A673 (cell line): ENCODE measurements at regions not wholly inside any gene's neighbourhood (a gene's known extent, or its start where the extent isn't known, plus 50 kb on each side); places are given as distances from the start of the nearest gene placed in this dataset.

Source experiments
- CTCF ChIP-seq: fragments of 300-800, 200-600 bp; sonication (generic); conservative IDR thresholded peaks from 2 replicates; pipeline ENCODE4 v1.5.1; 2017; ENCODE audit warnings: low read depth, mild to moderate bottlenecking, antibody characterized with exemption, low read length, moderate library complexity, mixed read lengths
- EZH2 ChIP-seq: fragments of 200-600 bp; sonication (generic); IDR thresholded peaks from 2 replicates; pipeline ENCODE4 v1.6.1; 2017; ENCODE audit warnings: borderline replicate concordance, low read depth, mild to moderate bottlenecking, mixed read lengths, antibody characterized with exemption, low read length; ENCODE audit not compliant: poor library complexity, severe bottlenecking

- TF ChIP-seq CTCF (no peak), EZH2 (no peak)
Measured at GRCh38 chr13:73939603-73940002, 194.6 kb downstream of the KLF12 start.
